OCI-LY1 (cell line): ENCODE measurements at regions not wholly inside any gene's neighbourhood (a gene's known extent, or its start where the extent isn't known, plus 50 kb on each side); places are given as distances from the start of the nearest gene placed in this dataset.

Source experiments
- EZH2 ChIP-seq: fragments of 200-600 bp; sonication (generic), shearing (Covaris generic); IDR thresholded peaks from 2 replicates; pipeline ENCODE4 v1.8.0; 2017; ENCODE audit warnings: borderline replicate concordance, mixed run types, mild to moderate bottlenecking, antibody characterized with exemption, low read length, moderate library complexity, mixed read lengths
- TF ChIP-seq, protein P1 (sequence below): fragments of 200-600 bp; sonication (generic), shearing (Covaris generic); IDR thresholded peaks from 2 replicates; pipeline ENCODE4 v1.5.1; 2017; ENCODE audit warnings: mild to moderate bottlenecking, antibody characterized with exemption, low read length, moderate library complexity, mixed read lengths

DNA sequence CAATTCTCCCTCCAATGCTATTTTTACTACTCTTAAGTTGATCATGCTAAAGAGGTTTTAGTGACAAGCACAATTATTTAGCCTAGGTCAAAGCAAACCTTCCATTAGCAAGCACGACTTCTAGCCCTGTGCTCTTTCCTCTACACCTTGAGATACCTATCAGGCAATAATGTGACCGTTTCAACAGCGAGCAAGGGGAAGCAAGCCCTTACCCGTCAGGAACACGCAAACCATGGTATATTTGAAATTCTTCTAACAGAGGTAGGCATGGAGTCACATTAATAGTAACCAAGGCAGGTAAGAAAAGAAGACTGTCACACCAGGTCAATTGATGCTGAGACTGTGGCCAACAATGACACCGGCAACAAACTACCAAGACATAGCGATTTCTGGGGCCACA lies 68.9 kb upstream of the VGLL4 start:
- no peak for TF ChIP-seq EZH2
- TF ChIP-seq, protein P1, sequence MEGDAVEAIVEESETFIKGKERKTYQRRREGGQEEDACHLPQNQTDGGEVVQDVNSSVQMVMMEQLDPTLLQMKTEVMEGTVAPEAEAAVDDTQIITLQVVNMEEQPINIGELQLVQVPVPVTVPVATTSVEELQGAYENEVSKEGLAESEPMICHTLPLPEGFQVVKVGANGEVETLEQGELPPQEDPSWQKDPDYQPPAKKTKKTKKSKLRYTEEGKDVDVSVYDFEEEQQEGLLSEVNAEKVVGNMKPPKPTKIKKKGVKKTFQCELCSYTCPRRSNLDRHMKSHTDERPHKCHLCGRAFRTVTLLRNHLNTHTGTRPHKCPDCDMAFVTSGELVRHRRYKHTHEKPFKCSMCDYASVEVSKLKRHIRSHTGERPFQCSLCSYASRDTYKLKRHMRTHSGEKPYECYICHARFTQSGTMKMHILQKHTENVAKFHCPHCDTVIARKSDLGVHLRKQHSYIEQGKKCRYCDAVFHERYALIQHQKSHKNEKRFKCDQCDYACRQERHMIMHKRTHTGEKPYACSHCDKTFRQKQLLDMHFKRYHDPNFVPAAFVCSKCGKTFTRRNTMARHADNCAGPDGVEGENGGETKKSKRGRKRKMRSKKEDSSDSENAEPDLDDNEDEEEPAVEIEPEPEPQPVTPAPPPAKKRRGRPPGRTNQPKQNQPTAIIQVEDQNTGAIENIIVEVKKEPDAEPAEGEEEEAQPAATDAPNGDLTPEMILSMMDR, result no peak
